GM18861 (cell line): ENCODE measurements at regions not wholly inside any gene's neighbourhood (a gene's known extent, or its start where the extent isn't known, plus 50 kb on each side); places are given as distances from the start of the nearest gene placed in this dataset.
A peak's percentile ranks its signal among the peaks of the same experiment; 100 is the strongest.

ENCODE experiments used
- ATAC-seq: cut with Tn5 transposase; IDR thresholded peaks from one replicate; pipeline ENCODE4 v1.9.1; 2021; ENCODE audit not compliant: unreplicated experiment

DNA sequence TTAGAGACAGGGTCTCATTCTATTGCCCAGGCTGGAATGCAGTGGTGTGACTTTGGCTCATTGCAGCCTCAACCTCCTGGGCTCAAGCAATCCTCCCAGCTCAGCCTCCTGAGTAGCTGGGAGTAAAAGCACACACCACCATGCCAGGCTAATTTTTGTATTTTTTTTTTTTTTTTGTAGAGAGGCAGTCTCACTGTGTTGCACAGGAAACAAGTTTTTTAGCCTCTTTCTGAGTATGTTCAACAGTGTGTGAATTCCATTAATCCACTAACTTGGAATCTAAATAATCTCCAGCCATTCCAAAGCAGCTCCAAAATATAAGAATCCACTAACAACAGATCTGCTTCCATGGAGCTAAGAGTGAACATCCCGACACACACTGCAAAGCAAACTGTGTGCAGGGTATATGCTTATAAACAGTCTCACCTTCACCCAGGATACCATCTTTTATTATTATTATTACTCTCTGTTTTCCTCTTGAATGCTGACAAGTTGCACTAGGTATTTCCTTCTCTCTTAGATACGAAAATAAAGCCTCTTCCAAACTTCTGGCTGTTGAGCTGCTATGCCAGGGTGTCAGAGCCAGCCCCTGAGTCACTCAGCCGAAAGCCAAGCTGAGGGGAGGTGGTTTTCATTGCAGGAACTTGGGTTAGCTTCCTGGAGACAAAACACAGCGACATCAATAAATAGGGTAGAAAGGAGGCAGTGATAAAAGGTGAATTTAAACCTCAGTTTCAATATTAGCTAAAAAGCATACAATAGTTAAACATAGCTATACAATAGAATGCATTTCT is 264.9 kb downstream of the HIVEP2 start:
- no peak for ATAC-seq

- ATAC-seq, result no peak
Measured at GRCh38 chr6:142681099-142681498, 263.9 kb downstream of the HIVEP2 start.

GRCh38 chr6:142682985-142683384 is 262.0 kb downstream of the HIVEP2 start:
- no peak for ATAC-seq

DNA sequence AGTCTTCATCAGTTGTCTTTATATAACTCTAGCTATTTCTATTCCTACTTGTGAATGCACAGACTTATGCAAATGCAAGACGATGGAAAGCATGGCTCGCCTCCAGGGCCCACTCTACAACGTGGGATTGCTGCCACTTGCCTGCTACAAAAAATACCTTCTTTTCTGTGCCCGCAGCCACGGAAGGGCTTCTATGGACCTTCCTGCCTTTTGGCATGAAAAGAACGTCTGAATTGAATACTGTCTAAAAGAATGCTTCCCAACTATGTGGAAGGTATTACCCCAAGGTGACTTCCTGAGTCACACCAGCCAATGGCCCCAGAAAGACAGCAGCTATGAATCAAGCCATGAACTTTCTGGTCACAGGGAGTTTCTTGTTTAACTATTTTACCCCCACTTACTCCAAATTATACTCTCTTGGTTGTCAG is 261.2 kb downstream of the HIVEP2 start:
- no peak for ATAC-seq

GRCh38 chr6:142684371-142684770 is 260.6 kb downstream of the HIVEP2 start:
- ATAC-seq, result no peak

DNA sequence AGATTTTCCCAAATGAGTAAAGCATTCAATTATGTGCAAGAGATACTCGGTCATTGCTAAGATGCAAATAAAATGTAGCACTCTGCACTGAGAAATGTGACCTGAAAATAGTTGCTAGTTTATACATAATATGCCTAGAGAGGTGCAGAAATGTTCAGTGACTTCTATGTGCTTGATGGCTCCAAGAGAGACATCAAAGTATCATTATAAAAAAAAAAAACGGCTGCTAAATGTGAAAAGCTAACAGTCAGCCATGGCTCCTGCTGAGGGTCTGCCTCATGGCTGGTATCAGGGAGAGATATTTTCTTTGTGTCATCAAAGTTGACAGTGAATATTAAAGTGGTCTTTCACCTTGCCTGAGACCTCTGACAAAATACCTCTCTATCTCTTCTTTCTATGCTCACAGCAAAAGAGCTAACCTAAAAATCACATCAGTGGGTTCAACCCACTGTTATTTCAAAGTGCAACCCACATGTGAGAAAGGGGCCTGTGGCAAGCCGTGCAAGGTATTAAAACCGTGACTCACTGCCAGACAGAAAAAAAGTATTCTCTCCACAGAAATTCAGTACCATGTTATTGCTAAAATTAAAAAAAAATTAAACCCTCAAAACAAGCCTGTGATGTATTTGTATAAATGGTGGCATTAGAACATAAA is 259.0 kb downstream of the HIVEP2 start:
- ATAC-seq, result no peak

DNA sequence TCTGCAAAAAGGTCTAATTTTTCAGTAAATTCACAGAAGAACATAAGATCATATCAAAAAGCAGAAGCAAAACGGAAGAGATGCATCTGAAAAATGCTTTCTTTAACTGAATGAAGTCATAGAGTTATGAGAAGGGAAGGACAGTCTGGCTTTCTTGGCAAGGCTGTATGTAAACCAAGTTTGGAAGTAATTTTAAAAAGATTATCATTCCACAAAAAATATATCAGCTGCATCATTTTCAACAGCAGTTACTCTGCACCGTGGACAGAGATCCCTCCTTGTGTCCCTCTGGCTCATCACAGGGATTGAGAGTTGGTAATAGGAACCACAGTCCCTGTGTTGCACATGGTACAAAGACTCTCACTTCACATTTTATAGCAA is 258.5 kb downstream of the HIVEP2 start:
- no peak for ATAC-seq

DNA sequence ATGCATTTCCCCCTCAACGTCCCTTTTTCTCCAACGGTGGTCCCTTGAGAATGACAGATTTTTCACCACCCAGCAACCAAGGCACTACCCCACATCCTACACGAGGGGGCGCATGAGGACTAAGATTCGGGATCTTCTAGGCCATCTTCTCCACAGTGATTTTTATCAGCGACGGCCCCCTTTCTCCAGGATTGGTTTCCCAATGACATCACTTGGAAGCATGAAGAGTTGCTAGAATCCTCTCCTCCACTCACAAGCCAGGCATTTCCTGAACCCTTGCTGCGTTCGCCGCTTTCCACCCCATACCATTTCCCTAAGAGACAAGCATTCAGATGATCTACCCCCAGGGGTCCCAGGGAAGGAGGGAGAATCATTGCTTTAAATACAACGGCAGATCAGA is 252.0 kb downstream of the HIVEP2 start:
- no peak for ATAC-seq

DNA sequence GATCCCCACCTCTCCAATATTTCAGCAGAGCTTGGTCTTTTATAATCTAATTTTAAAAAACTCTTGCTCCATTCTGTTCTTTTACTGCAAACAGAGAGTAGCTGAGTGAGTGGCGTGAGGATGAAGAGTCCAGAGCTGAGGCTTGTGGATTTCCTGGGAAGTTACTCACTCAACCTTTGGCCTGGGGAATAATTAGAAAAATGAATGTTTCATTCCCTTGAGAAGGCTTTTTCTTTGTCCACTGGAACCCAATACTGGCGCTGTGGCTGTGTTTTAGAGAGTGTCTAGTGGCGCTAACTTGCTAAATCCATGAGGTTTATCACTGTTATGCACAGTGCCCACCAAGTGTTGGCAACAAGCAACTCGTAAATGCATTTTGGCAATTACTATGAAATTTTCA is 251.5 kb downstream of the HIVEP2 start:
- no peak for ATAC-seq

DNA sequence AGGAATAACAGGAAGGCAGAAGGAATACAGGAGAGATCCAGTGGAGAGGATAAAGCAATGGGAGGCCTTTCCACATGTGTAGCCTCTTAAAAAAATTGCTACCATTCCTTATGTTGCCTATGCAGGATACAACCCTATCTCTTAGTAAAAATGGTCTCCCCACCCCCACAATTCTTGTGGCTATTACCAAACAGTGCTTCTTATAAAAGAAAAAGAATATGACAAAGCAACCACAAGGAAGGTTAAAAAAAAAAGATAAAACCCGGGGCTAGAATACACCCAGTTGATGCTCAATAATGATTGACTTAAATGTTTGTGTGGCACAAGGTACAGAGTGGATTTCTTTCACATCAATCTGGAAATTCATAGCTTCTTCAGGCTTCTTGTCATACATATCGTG is 250.9 kb downstream of the HIVEP2 start:
- no peak for ATAC-seq

DNA sequence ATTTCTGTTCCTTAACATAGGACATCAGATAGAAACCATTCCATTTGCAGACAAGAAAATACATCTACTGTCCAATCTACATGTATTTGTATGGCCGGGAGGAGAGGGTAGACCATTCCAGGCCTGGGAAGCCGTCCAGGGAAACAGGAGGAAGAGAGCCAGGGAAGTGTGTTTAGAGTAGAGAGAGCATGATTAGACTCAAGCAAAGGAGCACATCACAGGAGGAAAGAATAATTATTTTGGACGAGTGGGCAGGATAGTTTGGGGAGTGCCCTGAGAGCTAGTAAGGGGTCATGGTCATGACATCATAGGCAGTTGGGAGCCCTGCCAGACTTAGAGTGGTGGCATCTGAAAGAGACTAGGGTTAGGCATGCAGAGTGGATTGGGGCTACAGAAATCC is 250.0 kb downstream of the HIVEP2 start:
- no peak for ATAC-seq

GRCh38 chr6:142696123-142697000 is 248.6 kb downstream of the HIVEP2 start:
- ATAC-seq, result no peak

DNA sequence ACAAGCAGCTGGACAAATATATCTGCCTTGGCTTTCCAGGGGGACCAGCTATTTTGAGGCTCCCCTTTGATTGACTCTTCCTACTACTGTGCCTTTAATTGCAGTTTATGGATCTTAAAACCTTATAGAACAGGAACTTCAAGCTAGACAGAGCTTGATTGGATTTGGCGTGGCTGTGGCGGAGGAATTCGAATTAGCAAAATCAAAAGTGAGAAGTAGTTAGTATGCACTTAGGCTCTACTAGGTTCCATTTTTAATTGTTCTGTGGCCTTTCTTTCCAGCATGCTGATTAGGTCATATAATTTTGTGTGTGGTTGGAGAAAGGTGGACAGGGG is 248.0 kb downstream of the HIVEP2 start:
- ATAC-seq, result no peak

DNA sequence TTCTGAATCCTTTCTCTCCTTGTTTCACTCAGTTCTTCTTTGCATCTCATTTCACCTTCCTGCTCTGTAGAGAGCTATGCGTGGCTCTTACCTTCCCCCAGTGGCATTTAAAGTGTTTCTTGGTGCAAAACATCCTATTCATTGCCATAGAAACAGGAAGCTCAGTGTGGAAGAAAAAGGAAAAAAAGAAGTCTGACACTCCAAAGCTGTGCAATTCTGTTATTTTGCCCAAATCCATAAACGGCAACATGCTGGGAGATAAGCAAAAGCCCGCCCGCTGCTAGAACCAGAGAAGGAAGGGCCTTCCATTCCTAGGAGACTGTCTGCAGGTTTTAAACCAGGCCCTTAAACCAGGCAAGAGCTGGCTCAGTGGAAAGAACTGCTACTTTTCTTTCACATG is 247.1 kb downstream of the HIVEP2 start:
- ATAC-seq, result no peak

DNA sequence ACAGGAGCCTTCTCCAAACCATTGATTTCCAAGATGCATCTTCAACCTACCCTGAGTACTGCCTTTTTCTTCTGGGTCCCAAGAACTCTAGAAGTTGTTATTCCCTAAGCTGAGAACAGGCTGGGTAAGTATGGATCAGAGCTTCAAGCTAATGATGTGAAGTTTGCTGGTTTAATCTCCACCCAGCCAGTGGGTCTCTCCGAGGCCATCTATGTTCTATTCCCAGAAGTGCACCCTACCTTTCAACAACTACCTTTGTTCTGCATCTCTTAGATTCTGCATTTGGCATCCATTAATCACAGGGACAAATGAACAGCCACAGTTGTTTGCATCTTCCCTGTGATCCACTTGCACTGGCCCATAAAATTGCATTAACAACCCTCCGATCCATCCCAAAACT is 246.2 kb downstream of the HIVEP2 start:
- ATAC-seq, result no peak

DNA sequence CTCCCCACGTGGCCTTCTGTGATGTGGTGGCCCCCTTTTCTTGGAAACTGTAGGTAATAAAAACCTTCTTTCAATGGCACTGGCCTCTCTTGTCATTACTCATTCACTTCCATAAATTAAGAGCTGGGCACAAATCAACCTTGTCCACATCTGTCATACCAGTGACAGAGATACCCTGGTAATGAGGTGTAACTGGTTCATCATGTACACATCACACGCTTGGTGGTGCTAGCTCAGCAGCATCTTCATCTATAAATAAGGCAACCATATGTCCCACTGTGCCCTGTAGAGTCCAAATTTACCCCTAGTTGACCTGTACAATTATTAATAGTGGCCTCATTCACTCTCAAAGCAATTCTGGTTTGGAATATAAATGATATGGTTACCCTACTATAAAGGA is 245.6 kb downstream of the HIVEP2 start:
- no peak for ATAC-seq

DNA sequence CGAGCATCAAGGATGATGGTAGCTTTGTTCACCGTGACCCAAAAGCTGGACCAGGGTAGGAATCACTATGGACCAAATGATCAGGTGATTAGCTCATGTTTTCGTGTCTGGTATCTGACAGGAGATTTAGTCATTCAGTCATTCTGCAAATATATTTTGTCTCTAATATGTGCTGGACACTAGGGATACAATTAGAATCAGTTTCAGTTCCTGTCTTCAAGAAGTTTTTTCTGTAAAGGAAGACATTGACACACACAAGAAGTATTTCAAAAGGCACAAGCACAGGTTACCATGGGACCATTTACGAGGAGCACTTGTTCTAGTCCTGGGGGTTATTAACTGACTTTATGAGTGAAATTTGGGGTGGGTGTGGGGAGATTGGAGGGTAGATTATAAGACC is 244.9 kb downstream of the HIVEP2 start:
- peak; percentile 73 for ATAC-seq

GRCh38 chr6:142700671-142701312 is 244.2 kb downstream of the HIVEP2 start:
- ATAC-seq, result no peak
